ENCODE measurements at regions not wholly inside any gene's neighbourhood (a gene's known extent, or its start where the extent isn't known, plus 50 kb on each side); places are given as distances from the start of the nearest gene placed in this dataset.
"Not testable (repeated sequence)": the region's sequence is repeated elsewhere in the genome, so short reads cannot be mapped to it uniquely, and the experiment has no call there.

DNA sequence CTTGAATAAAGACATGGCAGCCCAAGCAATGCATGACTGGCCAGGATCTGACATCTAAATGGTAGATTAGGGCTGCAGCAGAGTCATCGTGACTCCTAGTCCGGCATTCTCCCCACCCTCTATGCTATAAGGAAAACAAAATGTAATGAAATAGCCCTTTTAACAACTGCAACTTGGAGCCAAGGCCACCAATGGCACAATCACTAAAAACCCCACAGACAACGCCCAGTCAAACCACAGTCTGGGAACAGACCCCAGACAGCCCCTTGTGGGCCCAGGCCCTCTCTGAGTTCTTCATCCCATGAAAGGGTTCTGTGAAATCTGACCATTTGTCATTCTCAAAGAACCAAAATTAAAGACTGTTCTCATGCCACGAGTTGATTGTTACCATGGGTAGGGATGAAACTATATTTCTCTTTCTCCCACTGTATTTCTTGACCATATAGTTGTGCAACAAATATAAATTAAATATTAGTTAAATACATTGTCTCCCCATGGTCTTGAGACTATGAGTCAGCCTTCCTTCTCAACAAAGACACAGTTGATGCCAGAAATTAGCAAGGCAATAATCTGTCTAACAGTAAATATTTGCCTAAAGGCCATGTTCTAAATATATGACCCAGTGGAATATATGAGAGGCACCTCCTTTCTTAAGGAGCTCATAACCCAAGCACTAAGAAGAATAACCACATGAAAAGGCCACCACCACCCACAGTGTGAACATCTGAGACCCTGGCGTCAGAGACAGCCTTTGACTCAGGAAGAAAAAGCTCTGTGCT is 85.6 kb upstream of the SSTR4 start:
- in situ Hi-C loops (cut with HindIII; ENCODE audit: low pct_ligation_motif_present, low pct_unique_long_range_greater_than_20kb, low sequenced_read_pairs) = no loop called here
- no peak for DNase-seq

DNA sequence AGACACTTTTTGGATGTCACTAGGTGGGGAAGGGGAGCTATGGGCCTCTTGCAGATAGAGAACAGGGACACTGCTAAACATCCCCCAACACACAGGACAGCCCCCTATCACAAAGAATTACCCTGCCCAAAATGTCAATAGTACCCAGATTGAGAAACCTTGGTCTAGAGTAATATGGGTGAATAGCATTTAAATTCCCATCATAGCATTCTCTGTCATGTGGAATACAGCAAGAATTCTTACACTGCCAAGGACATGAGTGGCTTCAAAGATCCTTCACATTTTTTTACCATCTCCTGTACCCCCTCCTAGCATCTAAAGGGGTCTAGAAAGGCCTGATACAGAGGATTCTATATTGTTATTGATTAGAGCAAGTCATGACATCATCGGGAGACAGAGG is 83.1 kb upstream of the SSTR4 start:
- in situ Hi-C loops (cut with HindIII; ENCODE audit: low pct_ligation_motif_present, low pct_unique_long_range_greater_than_20kb, low sequenced_read_pairs) = no loop called here
- DNase-seq = no peak

DNA sequence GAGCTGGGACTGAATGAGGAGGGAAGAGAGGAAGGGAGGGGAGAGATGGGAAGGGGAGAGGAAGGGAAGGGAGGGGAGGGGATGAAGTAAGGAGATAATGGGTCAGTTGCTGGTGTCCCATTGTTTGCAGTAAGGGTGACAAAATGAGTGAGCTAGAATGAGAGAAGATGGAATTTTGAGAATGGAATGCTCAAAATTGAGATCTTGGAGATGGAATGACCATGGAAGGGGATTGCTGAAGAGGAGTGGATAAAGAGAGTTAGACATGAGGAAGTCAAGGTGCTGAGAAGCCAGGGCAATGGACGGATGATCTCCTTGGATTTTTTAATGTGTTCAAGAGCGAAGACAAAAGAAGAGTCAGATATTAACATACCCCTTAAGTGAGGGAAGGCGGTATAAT is 80.5 kb upstream of the SSTR4 start:
- DNase-seq = no peak

DNA sequence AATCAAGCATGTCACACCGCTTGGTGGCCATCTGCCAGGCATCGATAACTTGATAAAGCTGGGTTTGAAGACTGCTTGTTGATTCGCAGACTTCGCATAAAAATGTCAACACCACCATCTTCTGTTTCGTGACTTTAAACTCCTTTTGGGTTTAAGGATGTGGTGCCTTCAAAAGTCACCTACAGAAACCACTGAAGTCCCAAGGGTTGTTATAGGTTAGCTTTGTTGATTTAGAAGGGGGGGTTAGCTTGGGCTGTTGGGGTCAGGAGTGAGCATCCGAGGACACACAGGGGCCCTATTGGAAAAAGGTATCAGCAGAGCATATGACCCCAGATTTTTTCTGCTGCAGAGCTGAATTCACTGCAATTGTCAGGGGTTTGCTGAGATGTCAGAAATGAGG is 76.7 kb upstream of the SSTR4 start:
- no peak for DNase-seq
- in situ Hi-C loops (cut with HindIII; ENCODE audit: low pct_ligation_motif_present, low pct_unique_long_range_greater_than_20kb, low sequenced_read_pairs) = no loop called here

More for the DNA sequence above, 80.5 kb upstream of the SSTR4 start:
- in situ Hi-C loops (cut with HindIII; ENCODE audit: low pct_ligation_motif_present, low pct_unique_long_range_greater_than_20kb, low sequenced_read_pairs) = no loop called here

DNA sequence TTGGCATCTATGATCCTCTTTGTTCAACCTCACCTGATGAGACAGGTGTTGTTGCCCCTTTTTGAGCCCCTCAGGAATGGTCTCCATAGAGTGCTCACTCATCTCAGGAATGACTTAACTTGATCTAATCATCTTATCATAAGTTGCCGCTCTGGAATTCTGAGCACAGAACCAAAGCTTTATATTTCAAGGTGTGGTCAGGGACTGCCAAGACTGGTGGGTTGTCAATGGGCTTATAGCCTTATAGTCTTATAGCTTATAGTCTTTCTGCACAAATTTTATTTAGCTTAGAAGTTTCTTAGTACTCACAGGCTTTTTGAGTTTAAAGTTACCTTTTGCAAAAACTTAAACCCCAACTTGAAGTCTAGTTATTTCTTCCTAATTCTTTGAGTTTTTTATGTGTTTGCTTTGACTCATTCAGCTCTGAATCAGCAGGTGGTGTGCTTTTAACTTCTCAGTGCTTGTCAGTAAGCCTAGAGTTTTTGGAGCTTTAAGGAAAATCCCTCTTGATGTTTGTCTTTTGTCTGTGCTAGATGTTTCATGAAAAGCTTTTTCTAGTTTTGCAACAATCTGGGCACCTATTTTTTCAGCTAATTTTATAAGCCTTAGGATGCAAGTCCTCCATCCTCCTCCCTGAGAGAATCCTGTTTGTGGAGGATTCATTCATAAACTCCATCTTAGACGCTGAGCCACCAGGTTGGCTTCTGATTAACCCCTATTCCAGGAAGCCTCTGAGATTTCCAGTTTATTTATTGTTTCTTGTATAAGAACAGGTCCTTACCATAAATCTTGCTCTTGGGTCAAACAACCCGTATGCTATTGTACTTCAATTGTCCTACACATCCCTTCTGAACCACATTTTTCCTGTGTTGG is 72.3 kb upstream of the SSTR4 start:
- peak; percentile 5 for DNase-seq
- in situ Hi-C loops (cut with HindIII; ENCODE audit: low pct_ligation_motif_present, low pct_unique_long_range_greater_than_20kb, low sequenced_read_pairs) = no loop called here

DNA sequence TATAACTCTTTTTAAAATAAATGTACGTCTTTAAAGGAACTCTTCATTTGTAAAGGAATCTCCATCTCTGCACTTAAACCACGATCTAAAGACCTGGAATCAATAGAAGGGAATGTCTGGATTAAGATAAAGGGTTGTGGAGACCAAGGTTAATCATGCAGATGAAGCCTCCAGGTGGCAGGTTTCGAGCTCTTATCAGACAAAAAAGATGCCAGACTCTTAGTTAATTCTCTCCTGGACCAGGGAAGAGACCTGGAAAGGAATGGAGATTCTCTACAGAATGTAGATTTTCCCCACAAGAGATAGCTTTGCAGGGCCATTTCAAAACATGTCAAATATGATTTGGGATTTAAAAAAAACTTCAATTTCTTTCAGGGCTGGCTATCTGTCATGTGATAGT is 71.5 kb upstream of the SSTR4 start:
- in situ Hi-C loops (cut with HindIII; ENCODE audit: low pct_ligation_motif_present, low pct_unique_long_range_greater_than_20kb, low sequenced_read_pairs) = no loop called here
- DNase-seq = no peak

DNA sequence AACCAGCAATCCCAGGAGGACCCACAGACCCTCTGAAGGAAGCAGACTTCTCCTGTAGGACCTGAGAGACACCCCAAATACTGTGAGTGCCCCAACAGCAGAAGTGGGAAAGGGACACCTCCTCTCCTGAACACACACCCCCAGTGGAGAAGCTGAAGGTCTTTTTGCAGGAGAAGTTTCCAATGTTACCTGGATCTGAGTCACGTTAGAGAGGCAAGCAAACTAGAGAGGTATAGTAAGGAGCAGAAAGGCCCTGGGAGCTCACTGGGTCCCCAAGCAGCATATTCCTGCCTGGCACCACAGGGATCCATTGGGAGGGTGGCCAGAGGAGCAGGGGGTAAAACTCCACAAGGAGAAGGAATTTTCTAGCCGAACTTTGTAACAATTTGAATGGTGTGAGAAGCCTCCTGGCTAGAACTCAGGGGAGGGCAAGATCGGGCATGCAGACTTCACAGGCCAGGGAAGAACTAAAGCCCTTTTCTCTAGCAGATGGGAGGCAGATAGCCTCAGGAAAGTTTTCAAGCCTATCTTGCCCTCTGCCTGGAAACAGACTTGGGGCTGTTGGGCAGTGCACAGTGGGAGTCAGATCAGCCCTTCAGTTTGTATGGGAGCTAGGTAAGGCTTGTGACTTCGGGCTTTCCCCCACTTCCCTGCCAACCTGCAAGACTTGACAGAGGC is 68.2 kb upstream of the SSTR4 start:
- DNase-seq = no peak
- in situ Hi-C loops (cut with HindIII; ENCODE audit: low pct_ligation_motif_present, low pct_unique_long_range_greater_than_20kb, low sequenced_read_pairs) = no loop called here

DNA sequence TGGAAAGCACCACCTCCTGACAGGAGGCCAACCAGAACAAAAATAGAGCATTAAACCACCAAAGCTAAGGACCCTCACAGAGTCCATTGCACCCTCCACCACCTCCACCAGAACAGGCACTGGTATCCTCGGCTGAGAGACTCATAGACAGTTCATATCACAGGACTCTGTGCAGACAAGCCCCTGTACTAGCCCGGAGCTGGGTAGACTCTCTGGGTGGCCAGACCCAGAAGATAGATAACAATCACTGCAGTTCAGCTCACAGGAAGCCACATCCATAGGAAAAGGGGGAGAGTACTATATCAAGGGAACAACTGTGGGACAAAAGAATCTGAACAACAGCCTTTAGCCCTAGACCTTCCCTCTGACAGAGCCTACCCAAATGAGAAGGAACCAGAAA is 67.4 kb upstream of the SSTR4 start:
- in situ Hi-C loops (cut with HindIII; ENCODE audit: low pct_ligation_motif_present, low pct_unique_long_range_greater_than_20kb, low sequenced_read_pairs); DNase-seq: not testable (repeated sequence)

DNA sequence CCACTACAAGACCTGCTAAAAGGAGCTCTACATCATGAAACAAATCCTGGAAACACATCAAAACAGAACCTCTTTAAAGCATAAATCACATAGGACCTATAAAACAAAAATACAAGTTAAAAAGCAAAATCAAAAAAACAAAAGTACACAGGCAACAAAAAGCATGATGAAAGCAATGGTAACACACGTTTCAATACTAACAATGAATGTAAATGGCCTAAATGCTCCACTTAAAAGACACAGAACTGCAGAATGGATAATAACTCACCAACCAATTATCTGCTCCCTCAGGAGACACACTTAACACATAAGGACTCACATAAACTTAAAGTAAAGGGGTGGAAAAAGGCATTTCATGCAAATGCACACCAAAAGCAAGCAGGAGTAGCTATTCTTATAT is 66.1 kb upstream of the SSTR4 start:
- in situ Hi-C loops (cut with HindIII; ENCODE audit: low pct_ligation_motif_present, low pct_unique_long_range_greater_than_20kb, low sequenced_read_pairs) = not testable (repeated sequence)

DNA sequence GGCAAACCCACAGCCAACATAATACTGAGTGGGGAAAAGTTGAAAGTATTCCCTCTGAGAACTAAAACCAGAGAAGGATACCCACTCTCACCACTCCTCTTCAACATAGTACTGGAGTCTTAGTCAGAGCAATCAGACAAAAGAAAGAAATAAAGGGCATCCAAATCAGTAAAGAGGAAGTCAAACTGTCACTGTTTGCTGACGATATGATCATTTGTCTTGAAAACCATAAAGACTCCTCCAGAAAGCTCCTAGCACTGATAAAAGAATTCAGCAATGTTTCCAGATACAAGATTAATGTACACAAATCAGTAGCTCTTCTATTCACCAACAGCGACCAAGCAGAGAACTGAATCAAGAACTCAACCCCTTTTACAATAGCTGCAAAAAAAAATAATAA is 64.0 kb upstream of the SSTR4 start:
- DNase-seq; in situ Hi-C loops (cut with HindIII; ENCODE audit: low pct_ligation_motif_present, low pct_unique_long_range_greater_than_20kb, low sequenced_read_pairs): not testable (repeated sequence)

More for the DNA sequence above, 66.1 kb upstream of the SSTR4 start:
- DNase-seq = not testable (repeated sequence)

DNA sequence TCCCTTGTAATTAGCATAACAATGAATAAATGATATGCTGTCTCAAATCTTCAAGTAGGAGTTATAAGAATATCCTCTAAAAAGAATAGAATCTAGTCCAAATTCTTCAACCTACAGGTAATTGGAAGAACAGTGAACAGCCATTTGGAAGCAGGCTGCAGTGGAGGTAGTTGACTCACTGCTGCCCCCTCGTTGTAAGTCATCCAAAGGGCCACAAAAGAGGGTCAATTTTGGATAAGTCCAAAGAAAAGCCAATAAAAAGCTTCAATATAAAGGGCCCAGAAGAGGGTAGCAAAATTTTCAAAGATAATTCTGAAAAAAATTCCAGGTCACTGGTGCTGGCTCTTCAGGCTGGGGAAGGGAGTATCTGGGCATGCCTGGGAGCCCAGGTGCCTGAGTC is 60.8 kb upstream of the SSTR4 start:
- peak; percentile 21 for DNase-seq
- in situ Hi-C loops (cut with HindIII; ENCODE audit: low pct_ligation_motif_present, low pct_unique_long_range_greater_than_20kb, low sequenced_read_pairs) = no loop called here

DNA sequence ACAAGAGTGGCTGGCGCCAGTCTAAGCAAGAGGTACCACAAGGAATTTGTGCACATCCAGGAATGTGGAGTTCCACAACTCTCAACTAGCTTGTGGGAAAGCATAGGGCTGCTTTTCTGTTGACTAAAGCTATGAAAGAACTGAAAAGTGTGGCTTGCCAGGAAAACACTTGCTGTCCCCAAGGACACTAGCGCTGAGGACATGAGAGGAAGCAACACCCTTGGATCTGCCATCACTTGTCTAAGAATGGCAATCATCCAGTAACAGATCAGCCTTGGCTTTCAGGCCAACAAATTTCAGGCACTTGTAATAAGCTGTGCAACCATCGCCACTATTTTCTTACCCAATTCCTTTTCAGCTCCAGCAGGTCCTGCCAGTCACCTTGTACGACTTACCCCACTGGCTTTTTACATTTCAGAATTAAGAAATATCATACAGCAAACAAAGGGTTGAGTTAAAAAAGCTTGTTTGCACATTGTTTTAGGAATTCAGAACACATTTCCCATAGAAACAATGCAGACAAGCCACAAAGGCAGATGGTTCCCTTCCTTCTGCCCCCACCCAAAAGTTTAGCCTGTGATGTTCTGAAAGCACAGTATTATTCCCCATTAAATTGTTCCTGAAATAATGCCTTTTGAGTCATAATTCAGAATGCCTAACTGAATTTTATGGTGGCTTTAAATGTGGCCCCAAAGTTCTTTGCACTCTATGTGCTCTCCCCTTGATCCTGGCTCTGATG is 57.9 kb upstream of the SSTR4 start:
- in situ Hi-C loops (cut with HindIII; ENCODE audit: low pct_ligation_motif_present, low pct_unique_long_range_greater_than_20kb, low sequenced_read_pairs) = no loop called here
- no peak for DNase-seq

DNA sequence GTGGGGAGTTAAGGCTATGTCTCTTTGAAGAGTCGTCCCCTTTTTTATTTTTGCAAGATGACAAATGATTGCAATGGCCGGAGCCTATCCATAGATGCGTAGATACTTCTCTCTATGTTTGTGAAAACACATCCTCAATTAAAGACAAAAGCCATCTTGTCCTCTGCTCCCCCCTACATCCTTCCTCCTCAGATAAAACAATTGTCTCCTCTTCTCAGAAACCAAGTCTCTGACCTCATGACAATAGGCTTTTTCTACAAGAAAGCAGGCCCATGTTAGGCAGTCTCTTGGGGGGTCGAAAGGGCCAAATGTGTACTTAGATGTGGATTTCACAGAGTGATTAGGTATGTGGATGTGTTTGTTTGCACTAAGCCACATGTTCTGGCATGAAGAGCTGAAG is 51.1 kb upstream of the SSTR4 start:
- in situ Hi-C loops (cut with HindIII; ENCODE audit: low pct_ligation_motif_present, low pct_unique_long_range_greater_than_20kb, low sequenced_read_pairs) = no loop called here
- no peak for DNase-seq

DNA sequence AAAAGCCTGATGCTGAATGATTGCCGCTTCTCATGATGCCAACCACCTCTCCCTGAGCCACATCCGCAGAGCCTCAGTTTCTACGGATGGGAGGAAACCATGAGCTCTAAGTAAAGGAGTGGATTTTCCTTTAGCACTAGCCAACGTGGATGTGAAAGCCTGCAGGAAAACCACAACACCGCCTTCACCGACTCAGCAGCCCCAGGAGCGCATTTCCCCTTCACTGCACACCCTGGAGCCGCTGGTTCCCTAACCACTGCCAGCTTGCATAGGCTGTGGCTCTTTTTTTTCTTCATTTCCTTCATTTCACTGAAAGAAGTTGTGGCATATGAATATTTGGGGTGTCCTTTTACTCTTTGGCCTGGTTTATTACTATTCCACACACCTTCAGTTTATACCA is 50.5 kb upstream of the SSTR4 start:
- in situ Hi-C loops (cut with HindIII; ENCODE audit: low pct_ligation_motif_present, low pct_unique_long_range_greater_than_20kb, low sequenced_read_pairs) = no loop called here

DNA sequence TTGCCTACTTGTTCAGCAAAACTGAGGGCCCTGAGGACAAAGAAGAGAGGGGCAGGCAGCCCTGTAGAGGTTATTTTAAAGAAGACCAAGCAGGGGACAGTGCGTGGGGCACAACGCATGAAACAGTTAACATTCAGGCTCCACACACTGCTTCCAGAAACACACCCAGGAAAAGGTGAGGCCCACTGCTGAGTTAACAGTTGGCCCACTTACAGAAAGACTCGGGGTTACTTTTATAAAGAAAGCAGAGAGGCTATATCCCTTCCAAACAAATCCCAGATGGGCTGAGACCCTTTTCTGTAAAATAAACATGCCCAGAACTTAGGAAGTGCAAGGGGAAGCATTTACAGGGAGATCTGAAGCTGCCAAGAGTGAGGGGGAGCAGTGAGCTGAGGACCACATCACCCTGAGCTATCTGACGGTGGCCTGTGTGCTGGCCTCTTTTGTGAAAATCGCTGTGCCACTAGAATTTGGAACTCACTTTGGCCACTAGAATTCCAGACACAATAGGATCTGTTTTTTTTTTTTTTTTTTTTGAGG is 49.8 kb upstream of the SSTR4 start:
- in situ Hi-C loops (cut with HindIII; ENCODE audit: low pct_ligation_motif_present, low pct_unique_long_range_greater_than_20kb, low sequenced_read_pairs) = no loop called here
- no peak for DNase-seq

More for the DNA sequence above, 50.5 kb upstream of the SSTR4 start:
- no peak for DNase-seq
